HCT116 (cell line): ENCODE measurements at regions not wholly inside any gene's neighbourhood (a gene's known extent, or its start where the extent isn't known, plus 50 kb on each side); places are given as distances from the start of the nearest gene placed in this dataset.

Experiments used
- ATF3 ChIP-seq: IDR thresholded peaks from 2 replicates; pipeline ENCODE4 v1.6.1; 2012
- CTCF ChIP-seq, 3 experiments: fragments of 200-600 bp in 1 of 3; sonication (generic) in 1 of 3; IDR thresholded peaks in 2 of 3; conservative IDR thresholded peaks in 1 of 3; 2 replicates each; pipeline ENCODE4 v1.5.1; 2012 to 2017; ENCODE audit warnings: low read depth in 2 of 3, low read length in 2 of 3, antibody characterized with exemption in 1 of 3, borderline replicate concordance in 1 of 3, control low read depth in 1 of 3, mild to moderate bottlenecking in 1 of 3, mixed read lengths in 1 of 3, mixed run types in 1 of 3, moderate library complexity in 1 of 3; ENCODE audit not compliant: insufficient read depth in 1 of 3
- EZH2 ChIP-seq: fragments of 200-600 bp; sonication (generic); IDR thresholded peaks from 2 replicates; pipeline ENCODE4 v1.6.1; 2017; ENCODE audit warnings: antibody characterized with exemption, mixed run types
- POLR2A ChIP-seq: IDR thresholded peaks from 2 replicates; pipeline ENCODE4 v1.7.0; 2011; ENCODE audit warnings: borderline replicate concordance; ENCODE audit not compliant: insufficient read depth, insufficient read length; ENCODE audit errors: extremely low read depth
- POLR2AphosphoS5 ChIP-seq: IDR thresholded peaks from 2 replicates; pipeline ENCODE4 v1.6.1; 2011; ENCODE audit warnings: mild to moderate bottlenecking, low read depth, low read length, moderate library complexity
- RAD21 ChIP-seq: IDR thresholded peaks from 2 replicates; pipeline ENCODE4 v1.6.1; 2012; ENCODE audit warnings: low read depth, mild to moderate bottlenecking
- REST ChIP-seq: IDR thresholded peaks from 2 replicates; pipeline ENCODE4 v1.6.1; 2012; ENCODE audit warnings: low read depth
- SRF ChIP-seq: IDR thresholded peaks from 2 replicates; pipeline ENCODE4 v1.6.1; 2012; ENCODE audit warnings: low read depth
- YY1 ChIP-seq: IDR thresholded peaks from 2 replicates; pipeline ENCODE4 v1.6.1; 2011; ENCODE audit warnings: low read length, low read depth, moderate library complexity, mild to moderate bottlenecking; ENCODE audit not compliant: insufficient replicate concordance; ENCODE audit errors: extremely low read depth
- ZBTB33 ChIP-seq: IDR thresholded peaks from 2 replicates; pipeline ENCODE4 v1.6.1; 2011; ENCODE audit warnings: mild to moderate bottlenecking, low read length, moderate library complexity; ENCODE audit not compliant: insufficient replicate concordance; ENCODE audit errors: extremely low read depth

GRCh38 chr4:186829740-186830449 is 106.2 kb upstream of the FAT1 start:
- no peak; the same call in 1 of the 2 replicates for TF ChIP-seq POLR2AphosphoS5
- TF ChIP-seq CTCF (IDR thresholded peaks at IDR 0.05 in 2 of 3, conservative IDR thresholded peaks at IDR 0.05 in 1 of 3; ENCODE audit: borderline replicate concordance in 1 of 3, insufficient read depth in 1 of 3, low read depth in 2 of 3, low read length in 2 of 3) = no peak
- TF ChIP-seq POLR2A = no peak
- no peak for TF ChIP-seq YY1
- TF ChIP-seq RAD21 = no peak
- no peak for TF ChIP-seq REST
- no peak for TF ChIP-seq ATF3
- TF ChIP-seq ZBTB33 = no peak
- no peak for TF ChIP-seq SRF
- no peak for TF ChIP-seq EZH2
